ENCODE measurements at regions not wholly inside any gene's neighbourhood (a gene's known extent, or its start where the extent isn't known, plus 50 kb on each side); places are given as distances from the start of the nearest gene placed in this dataset.

DNA sequence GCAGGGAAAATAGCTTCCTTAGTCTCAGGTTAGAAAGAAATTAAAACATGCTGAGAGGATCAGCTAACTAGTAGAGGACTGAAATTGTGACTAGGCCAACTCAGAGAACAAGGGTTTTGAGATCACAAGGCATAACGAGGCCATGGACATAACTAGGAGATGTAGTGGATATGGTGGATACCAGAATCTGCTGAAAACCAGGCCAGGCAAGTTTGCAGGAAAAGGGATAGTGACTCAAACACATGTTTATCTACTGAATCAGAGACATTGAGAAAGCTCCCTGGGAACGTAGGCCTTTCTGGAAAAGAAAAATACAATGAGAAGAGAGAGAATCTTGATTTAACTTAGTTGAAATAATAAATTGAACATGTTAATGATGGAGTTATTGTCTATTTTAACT lies 326.5 kb upstream of the GBE1 start:
- peak; percentile 81 for DNase-seq (ENCODE audit: low read depth)

DNA sequence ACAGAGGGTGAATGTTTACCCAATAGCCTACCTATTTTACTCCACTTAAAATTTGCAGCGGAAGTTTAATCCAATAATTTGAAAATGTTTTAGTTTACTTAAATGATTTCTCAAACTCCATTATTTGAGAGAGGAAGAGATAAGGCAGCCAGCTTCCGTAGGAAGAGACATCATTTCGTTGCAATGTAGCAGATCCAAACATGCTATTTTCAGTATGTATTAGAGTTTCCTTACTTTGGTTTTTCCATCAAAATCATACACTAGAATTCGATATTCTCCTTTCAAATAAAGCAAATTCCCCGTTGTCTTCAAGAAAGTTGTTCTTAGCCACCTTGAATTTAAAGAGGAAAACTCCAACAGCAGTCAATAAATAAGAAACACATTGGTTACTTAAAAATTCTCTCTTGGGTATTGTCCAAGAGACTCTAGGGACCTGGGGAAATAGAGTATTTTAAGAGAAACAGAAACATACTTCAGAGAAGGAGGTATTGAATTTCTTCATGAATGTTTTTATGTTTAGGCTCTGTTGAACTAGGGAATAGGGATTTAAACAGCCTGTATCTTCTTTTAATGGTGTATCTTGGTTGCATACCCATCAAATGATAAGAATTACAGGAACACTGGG lies 324.5 kb upstream of the GBE1 start:
- no peak for DNase-seq (ENCODE audit: low read depth)

DNA sequence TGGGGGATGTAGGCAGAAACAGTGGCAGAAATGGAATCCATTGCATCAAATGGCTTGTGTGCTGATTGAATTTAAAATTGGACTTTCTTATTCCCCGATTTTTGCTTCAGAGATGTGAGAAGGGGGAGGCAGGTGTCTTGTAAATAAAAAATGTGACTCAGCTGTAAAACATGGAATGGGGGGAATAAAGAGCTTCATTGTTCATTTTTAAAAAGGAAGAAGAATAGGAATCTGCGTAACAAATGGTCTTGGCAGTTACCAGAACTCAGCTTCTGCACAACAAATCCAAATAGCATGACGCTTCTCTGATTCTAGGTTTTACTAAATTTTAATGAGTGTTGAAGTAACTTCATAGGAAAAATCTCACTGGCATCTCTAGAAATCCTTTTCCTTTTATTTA lies 323.9 kb upstream of the GBE1 start:
- no peak for DNase-seq (ENCODE audit: low read depth)

DNA sequence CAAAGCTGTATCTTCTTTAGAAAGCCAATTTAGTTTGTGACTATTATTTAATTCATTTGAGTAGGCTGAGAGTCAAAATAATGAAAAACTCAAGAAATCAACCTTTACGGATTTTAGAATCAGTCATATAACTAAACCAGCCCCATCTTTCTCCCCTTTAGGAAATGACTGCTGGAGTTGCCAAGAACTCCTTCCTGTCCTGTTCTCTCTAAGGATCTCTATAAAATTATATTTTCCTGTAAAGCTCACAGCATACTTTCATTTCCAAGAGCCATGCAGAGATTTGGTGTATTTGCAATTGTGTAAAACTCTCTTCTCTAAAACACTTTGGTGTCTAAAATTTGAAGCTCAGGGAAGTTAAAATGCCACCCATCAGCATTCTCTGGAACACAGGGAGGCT lies 323.4 kb upstream of the GBE1 start:
- no peak for DNase-seq (ENCODE audit: low read depth)

DNA sequence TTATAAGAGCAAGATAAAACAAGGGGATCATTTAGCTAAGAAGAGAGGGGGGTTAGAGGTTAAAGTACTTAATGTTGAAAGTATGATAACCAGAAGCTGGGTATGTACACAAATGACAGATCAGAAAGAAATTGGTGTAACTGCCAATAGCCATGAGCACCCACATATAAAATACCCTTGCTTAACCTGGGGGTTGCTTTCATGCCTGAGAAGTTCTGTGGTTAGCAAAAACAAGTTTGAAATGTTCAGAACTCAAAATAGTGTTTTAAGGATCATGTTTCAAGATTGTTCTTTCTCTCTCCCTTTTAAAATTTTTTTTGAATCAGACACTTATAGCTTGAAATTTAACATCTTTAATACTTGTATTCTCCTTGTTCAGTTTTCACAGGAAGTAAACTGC lies 321.4 kb upstream of the GBE1 start:
- DNase-seq (ENCODE audit: low read depth), result no peak

DNA sequence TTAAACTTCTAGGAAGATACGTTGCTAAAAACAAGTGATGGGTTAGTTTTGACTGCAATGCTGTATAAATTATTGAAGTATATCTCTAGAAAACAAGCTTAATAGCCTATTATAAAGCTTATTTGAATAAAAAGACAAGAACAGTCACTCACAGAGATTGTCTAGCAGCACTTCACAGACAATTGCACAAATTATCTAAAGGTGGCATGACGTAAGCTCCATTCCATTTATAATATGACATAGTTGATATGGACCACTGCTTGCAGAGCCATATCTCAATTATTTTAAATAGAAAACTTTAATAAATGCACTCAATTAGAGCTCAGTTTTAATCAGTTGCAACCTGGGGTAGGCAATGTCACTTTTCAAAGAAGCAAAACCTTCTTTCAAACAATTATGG lies 319.9 kb upstream of the GBE1 start:
- no peak for DNase-seq (ENCODE audit: low read depth)

DNA sequence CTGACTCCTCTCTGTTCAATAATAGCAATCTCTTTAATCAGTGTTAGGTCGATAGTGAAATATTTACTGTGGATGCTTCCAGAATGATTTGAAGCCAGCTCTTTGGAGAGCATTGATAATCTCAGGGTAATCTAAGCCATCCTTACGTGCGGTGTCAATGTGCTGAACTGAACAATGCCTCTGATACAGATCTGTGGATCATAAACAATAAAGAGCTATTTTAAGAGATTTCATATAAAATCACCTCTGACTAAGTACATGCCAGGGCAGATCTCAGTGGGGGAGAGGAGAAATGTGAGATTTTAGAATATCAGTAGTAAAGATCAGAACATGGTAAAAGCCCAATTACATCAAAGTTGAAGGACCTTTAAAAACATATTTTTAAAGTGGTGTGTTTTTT lies 319.3 kb upstream of the GBE1 start:
- DNase-seq (ENCODE audit: low read depth), result no peak

DNA sequence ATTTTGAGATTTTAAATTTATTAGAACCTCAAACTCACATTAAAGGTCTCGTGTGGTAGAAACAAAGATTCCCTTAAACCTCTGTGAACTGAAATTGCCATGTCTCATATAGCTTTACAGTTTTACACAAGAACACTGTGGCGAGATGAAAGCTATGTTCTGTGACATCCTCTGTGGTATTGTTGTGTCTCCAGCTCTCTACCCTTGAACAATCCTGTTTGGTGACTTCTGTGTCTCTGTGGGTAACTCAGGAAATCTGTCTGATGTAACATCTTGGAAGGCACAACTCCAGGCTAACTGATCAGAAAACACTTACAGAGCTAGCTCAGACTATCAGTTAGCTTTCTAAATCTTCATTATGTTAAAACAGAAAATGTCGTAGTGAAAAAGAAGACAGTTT lies 318.8 kb upstream of the GBE1 start:
- no peak for DNase-seq (ENCODE audit: low read depth)

DNA sequence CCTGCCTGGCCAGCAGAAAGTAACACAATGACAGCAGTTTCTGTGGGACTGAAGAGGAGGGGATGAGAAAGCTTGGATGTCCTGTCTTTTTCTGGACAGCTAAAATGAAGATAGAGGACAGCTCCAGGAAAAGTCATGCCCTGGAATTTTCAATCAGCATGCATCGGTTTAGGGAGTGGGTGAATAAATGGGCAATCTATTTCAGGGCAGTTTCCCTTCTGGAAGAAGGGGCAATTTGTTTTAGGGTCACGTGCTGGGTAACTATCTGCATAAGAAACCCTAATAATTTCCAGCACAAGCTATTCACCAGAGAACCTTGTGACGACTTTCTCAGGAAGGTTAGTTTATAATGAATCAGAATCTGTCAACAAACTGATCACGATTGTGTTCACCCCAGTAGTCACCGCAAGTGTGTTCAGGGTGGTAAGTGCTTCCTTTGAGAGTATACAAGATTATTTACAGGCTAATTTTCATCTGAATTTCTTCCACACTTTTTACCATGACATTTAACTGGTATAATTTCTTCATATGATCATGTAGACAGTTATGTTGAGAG lies 318.0 kb upstream of the GBE1 start:
- DNase-seq (ENCODE audit: low read depth), result no peak

DNA sequence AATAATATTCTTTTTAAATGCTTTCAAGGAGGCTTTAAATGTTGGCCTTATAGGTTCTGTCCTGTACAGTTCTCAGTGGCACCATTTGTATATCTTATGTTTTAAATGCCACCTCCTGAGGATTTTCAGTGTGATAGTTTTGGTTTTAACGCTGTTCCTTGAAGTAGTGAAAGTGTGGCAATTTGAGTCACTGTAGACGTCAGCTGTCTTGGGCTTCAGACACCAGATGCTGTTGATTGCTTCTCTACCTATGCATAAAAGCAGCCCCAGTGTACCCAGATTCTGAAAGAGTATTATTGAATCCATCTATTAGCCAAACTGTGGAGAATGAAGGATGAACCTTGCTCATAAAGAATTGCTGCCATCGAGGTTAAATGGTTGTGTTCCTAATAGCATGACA lies 316.8 kb upstream of the GBE1 start:
- no peak for DNase-seq (ENCODE audit: low read depth)

DNA sequence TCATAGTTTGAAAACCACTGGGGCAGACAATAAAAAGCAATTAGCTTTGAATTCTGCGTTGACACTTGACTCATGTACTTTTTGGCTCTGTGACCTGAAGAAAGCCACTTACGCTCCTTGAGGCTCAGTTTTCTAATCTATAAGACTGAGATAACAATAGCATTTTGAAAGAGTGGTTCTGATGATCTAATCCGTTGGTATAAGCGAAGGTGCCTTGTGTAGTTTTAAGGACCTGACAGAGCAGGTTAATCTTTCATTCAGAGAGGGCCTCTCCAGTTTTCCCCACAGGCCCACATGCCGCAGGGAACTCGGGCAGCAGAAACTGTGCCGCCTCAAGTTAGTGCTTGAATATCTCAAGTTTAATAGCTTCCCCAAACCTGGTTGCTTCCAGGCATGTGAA lies 306.0 kb upstream of the GBE1 start:
- DNase-seq (ENCODE audit: low read depth), result no peak

DNA sequence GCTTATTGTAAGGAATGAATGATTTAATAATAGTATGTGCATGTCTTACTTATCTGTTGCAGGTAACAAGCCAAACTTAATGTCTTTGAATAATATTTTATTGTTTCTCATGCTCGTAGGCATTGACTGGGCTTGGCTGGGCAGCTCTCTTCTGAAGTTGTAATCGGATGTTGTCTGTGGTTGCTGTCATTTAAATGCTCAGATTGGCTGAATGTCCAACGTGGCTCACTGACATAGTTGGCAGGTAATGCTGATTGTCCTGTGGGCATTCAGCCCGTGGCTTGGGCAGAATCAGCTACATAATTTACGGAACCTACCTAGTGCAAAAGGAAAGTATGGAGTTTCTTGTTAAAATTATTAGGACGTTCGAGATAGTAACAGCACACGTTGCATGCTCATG lies 297.4 kb upstream of the GBE1 start:
- no peak for DNase-seq (ENCODE audit: low read depth)

DNA sequence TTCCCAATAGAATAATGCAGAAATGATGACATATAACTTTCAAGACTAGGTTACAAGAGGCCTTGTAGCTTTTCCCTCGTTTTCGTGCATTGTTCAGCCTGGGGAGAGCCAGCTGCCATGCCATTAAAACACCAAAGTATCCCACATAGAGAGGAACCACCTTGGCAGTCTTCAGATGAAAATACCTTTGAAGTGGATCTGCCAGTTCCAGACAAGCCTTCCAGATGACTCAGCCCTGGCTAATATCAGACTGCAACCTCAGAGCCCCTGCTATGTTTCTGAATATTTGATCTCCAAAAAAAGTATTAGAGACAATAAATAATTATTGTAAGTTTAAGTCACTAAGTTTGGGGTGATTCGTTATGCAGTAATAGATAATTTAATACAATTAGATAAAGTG lies 294.3 kb upstream of the GBE1 start:
- peak; percentile 17 for DNase-seq (ENCODE audit: low read depth)

DNA sequence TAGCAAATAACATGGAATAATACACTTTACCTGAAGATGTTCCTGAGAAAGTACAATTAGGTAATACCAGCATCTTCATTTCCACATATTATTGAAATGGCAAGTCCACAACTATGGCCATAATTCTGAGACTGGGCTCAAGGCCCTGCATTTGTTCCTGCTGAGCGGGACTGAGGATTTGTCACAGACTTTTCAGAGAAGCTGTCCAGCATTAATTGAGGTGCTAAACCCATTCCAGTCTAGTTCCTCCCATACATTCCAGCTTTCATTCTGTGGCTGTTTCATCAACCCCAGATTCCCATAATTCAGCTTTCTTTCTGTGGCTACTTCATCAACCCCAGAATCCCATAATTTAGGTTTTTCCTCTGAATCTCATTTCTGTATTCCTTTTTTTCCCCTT lies 293.4 kb upstream of the GBE1 start:
- DNase-seq (ENCODE audit: low read depth), result no peak

DNA sequence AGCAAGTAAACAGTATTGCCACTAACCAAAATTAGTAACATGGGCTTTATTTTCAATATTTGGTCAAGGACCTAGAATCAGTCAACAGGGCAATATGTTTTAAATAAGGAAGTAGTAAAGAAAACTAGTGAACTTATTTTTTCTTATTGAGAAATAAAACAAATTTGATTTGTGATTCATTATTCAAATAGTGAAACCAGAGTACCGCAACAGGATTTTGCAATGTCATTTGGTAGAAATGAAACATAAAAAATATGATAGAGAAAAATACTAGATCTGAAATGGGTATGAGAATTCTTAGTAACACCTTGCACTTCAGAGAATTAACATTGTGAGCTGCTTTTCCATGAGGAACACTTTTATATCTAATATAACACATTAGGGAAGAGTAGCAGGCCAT lies 291.8 kb upstream of the GBE1 start:
- no peak for DNase-seq (ENCODE audit: low read depth)

DNA sequence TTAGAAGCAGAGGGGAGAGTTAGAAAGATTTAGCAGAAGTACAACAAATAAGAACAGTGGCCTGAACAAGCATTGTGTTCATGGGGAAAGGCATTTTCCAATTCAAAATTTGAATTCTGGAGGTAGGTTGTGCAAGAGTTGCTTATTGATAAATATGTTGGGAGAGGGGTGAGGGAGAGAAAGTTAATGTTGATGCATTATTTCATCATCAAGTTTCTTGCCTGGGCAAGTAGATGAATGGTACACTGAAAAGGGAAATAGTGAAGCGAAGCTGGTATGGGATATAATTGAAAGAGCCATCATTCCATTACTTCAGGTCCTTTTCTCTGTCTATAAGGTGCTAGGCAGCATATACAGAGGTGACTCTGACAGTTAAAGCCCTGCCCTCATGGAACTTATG lies 288.9 kb upstream of the GBE1 start:
- no peak for DNase-seq (ENCODE audit: low read depth)

DNA sequence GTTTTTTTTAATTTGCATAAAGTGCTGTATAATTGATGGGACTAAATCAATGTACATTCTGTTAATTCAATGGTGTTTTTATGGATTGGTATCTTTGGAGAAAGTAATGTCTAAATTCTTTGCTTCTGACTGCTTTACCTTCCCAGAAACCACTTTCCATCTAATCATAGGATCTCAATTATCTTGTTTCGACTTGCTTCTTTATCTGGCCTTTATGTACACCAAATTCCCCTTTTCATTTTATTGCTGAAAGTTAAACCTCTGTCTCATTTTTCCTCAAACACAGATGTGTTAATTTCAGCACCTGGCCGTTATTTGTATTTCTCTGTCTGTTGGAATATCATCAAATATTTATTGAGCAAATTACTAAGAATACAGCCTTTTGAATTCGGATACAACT lies 287.3 kb upstream of the GBE1 start:
- DNase-seq (ENCODE audit: low read depth), result no peak

DNA sequence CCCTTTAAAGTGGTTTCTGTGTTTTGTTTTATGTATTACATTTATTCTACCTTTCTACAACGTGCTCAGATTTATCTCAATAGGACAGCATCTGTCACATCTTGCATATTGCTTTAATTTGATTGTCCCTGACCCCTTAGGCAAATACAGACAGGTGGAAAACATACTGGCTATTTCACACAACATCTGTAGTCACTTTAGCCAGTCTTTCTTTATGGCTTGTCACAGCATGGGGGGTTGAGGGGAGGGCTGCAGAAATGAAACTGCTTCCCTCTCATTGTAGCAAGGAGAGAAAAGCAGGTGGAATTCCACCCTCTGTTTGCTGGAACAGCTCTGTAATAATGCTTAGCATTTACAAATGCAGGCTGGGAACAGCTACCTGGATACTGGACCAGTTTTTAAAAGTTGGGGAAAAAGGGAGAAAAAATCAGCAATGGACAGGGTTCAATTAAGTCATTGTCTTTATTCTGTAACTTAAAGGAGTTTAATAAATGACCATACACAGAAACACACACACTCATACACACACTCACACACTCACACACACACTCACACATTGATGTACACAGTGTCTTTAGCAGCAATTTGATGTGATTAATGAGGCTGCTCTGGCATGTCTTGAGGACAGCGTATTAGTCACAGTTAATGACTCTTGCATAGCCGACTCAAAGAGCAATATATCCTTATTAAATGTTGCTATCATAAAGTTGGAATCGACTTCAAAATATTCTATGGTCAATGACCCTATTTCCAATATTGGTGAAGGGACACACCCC lies 283.7 kb upstream of the GBE1 start:
- DNase-seq (ENCODE audit: low read depth), result no peak

DNA sequence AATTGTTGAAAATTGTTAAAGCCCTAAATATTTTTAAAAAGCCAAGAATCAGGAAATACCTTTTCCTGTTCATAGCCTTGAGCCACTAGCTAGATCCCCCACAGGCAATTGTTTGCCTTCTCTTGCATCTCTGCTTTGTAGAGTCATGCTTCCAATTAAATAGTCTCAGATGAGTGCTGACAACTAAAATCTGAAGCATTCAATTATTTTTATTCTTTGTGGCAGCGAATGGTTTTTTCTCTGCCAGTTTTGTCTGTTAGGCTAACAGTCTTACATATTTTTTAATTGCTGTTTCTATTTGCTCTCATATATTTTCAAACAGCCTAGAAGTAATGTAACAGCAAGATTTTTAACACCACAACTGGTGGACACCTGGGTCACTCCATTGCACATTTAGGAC lies 277.1 kb upstream of the GBE1 start:
- DNase-seq (ENCODE audit: low read depth), result no peak

DNA sequence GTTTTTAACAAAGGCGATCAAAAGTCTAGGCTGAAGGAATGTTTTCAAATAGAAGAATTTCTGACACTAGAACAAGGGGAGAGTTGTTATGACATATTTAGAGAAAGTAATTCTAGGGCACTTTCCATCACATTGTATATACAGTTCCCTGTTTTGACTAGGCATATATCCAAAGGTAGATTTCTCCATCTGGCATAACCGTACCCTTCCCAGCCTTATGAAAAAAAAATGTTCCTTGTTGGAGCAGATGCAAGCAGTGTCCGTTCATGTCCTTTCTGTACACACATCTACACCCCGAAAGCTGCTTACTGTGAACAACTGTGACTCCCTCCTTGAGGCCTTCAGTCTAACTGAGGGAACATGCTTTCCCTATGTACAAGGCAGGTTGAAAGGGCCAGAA lies 271.7 kb upstream of the GBE1 start:
- no peak for DNase-seq (ENCODE audit: low read depth)

DNA sequence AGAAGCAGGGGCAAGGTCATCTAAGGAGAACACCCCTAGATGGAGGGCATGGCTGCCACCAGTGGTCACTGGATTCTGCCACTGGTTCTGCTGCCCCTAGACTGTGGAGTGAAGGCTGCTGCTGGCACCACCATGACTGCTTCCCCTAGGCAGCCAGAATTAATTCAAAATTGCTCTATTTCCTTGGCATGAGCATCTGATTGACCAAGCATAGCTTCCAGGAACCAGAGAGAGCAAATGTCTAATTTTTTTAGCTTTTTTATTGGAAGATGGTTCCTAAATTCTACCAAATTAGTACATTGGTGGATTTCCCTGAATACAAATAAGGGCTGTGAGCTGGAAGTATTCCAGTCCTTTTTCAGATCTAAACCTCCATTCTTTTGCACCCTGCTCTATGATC lies 270.2 kb upstream of the GBE1 start:
- no peak for DNase-seq (ENCODE audit: low read depth)

DNA sequence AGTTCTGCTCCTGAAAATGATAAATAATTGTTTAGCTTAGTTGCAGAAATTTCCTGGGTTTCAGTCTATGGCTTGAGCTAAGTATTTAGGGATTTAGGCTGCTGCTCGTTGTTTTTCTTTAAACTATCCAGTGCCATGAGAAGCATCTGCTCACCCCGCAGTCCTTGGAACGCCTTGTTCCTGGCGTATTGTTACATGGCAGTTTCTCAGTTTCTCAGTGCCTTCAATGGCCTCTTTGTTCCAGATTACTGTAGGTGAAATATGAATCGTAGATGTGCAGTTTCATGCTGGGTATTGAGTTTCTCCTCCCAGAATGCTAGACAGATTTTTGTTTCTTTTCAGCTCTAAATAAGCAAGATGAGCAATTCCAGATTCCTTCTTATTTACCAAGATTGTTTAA lies 269.5 kb upstream of the GBE1 start:
- DNase-seq (ENCODE audit: low read depth), result no peak

DNA sequence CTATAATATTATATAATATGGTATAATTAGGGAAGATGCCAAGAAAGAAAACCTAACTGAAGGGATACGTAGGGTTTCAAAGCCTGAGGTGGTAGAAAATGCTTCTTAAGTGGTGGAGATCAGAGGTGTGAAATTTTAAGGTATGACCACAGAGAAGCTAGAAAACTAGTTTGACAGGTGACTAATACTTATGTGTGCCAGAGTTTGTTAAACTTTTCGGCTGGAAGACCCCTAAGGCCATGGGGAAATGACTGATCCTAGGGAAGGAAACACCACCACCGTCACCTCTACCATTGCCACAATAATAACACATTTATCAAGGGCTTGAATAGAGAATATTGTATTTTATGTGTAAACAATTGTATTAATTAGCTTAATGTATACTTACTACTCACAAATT lies 261.4 kb upstream of the GBE1 start:
- DNase-seq (ENCODE audit: low read depth), result no peak

DNA sequence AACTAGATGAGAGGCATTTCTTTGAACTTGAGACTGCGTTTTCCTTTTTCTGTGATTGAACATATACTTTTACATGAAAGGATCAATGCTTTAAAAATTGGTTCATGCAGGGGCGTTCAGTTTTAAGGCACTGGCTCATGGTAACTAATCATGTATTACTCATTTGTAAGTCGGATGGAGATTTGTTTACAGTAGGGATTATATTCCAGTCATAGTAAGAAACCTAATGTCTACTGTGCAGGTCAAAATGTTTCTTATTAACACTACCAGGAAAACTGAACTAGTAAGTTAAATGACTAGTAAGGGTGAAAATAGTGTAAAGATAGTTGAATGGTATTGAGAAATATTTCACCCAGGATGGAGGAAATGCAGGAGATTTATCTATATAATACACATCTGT lies 258.8 kb upstream of the GBE1 start:
- DNase-seq (ENCODE audit: low read depth), result peak; percentile 32
